HG03025 (cell line): ENCODE measurements at regions not wholly inside any gene's neighbourhood (a gene's known extent, or its start where the extent isn't known, plus 50 kb on each side); places are given as distances from the start of the nearest gene placed in this dataset.

Experiments
- ATAC-seq: cut with Tn5 transposase; IDR thresholded peaks from one replicate; pipeline ENCODE4 v1.9.1; 2021; ENCODE audit warnings: mild to moderate bottlenecking, moderate library complexity; ENCODE audit not compliant: unreplicated experiment, low FRiP score

- ATAC-seq: no peak
Measured at GRCh38 chr20:4601630-4602296, 84.5 kb upstream of the PRNP start.

GRCh38 chr20:4600308-4601014, 85.8 kb upstream of the PRNP start:
- no peak for ATAC-seq

- no peak for ATAC-seq
Measured at GRCh38 chr20:4597215-4597614, 89.0 kb upstream of the PRNP start.

- no peak for ATAC-seq
Measured at GRCh38 chr20:4593149-4593525, 93.1 kb upstream of the PRNP start.

- ATAC-seq: no peak
Measured at GRCh38 chr20:4592316-4593148, 93.7 kb upstream of the PRNP start.

GRCh38 chr20:4591975-4592315, 94.3 kb upstream of the PRNP start:
- no peak for ATAC-seq

GRCh38 chr20:4585758-4586157, 100.5 kb upstream of the PRNP start:
- no peak for ATAC-seq

DNA sequence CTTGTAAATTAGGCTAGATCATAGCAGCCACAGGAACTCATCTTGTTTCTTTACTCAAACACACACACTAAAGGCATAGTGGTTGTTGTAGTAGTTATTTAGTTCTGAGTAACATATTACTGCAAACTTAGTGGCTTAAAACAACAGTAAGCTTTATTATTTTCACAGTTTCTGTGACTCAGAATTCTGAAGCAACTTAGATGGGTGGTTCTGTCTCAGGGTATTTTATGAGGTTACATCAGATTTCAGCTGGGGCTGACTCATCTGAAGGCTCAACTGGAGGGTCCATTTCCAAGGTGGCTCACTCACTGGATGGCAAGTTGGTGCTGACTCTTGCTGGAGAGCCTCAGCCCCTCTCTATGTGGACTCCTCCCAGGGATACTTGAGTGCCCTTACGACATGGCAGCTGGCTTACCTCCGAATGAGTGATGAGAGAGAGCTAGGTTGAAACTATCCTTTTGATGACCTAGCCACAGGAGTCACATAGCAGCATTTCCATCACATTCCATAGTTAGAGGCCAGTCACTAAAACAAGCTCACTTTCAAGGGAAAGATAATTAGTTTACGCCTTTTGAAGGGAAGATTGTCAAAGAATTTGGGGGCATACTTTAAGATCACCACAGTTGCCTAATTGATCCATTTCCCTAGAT, 101.0 kb upstream of the PRNP start:
- no peak for ATAC-seq

DNA sequence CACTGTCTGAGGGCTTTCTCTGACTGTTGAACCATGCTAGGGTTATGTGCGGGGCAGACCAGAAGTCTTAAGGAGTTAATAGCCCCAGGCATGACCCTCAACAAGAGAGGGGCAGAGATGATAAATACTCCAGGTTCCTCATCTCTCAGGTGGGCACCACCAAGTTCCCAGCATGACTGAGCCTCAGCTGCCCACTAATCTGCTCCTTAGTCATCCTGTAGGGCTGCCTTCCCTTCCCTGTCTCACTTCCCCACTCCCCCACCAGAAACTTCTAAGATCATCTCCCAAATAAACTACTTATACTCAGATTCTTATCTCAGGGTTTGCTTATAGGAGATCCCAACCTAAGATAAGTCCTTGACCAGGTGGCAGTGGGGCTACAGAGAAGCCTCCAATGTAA, 101.7 kb upstream of the PRNP start:
- no peak for ATAC-seq

GRCh38 chr20:4581838-4582237, 104.4 kb upstream of the PRNP start:
- no peak for ATAC-seq

DNA sequence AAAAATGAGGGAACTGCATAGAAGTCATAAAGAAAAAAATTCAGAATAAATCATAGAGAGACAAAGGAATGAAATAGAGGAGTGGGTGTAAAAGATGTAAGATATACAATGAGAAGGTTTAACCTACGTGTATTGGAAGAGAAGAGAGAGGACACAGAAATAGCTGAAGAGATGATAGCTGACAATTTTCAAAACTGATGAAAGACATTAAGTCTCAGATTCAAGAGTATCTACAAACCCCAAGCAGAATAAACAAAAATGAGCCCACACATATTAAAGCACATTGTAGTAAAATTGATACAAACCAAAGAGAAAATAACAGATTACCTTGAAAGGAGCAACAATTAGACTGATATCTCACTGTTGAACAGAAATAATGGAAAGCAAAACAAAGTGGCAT, 107.9 kb upstream of the PRNP start:
- ATAC-seq: no peak

DNA sequence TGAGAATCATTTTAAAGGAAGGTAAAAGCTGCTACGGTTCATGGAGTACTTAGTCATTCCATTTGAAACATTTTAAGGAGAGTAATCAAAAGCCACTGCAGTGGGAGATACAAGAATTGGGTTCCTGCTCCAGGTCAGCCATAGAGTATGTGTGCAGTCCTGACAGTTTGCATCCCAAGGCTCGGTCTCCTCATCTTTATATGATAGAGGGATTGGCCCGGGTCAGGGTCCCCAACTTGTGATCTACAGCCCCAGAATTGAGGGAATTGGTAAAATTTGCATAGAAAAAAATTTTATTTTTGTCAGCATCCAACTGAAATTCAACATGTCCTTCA, 111.9 kb upstream of the PRNP start:
- no peak for ATAC-seq

- ATAC-seq: no peak
Measured at GRCh38 chr20:4573564-4574355, 112.5 kb upstream of the PRNP start.

DNA sequence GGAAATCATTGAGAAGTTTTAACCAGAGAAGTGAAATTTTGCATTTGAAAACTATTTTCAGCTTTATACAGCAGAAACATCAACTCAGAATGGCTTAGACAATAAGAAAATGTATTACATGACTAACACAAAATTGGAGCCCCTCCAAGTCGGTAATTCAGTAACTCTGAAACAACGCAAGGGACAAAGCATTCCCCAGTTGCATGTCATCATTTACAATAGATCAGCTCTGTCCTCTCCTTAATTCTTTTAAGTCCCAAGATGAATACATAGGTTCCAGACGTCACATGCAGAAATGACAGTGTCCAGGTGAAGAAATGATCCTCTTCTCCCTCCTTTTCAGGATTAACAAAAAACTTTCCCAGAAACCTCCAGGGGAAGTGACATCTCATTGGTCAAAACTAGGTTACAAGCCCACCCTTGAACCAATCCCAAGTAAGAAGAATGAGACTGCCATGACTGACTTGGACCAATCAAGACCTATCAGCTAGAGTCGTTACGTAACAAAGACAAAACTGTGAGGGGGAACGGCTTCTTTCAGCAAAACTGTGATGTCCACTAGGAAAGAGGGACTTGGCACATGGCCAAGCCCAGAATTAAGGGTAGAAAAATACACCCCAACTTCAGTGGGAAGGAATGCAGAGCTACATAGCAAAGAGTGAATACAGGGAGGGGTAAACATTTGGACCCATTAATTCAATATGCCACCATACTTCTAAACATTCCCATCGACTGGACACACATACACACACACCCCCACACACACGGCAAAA, 114.3 kb upstream of the PRNP start:
- no peak for ATAC-seq

GRCh38 chr20:4569865-4570264, 116.4 kb upstream of the PRNP start:
- ATAC-seq: no peak

- no peak for ATAC-seq
Measured at GRCh38 chr20:4569092-4569491, 117.2 kb upstream of the PRNP start.

DNA sequence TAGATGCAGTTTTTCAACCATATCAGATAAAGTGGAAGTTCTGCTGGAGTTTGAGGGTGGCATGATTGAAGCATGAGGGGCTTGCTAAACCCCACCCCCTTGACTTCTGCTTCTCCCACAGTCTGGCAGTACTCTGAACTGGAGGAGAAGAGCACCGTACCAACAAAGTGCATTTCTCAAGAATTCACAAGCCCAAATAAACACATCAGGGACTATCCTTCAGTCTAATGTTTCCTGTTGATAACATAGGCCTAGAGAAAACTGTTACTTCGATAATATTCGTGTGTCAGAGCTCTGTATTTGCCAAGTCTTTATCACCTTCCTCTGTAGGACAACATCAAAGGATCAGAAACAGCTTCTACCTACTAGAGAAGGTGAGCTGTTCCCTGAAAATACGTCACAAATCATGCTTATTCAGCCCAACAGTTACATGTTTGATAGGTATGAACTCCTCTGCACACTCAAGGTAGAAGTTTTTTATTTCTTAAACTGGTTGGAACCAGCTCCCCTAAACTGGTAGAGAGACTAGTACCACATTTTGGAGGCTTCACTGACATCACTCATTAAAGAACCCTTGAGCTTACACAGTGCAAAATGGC, 117.8 kb upstream of the PRNP start:
- ATAC-seq: no peak

DNA sequence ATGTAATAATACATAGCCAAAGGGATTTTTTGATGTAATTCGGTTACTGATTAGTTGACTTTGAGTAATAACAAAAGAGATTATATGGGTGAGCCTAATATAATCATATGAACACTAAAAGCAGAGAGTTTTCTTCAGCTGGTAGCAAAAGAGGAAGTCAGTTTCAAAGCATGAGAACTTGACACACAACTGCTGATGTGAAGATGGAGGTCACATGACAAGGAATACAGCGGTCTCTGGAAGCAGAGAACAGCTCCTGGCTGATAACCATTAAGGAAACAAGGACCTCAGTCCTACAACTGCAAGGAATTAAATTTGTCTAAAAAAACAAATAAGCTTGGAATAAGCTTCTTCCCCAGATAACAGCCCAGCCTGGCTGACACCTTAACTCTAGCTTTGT, 119.1 kb upstream of the PRNP start:
- no peak for ATAC-seq

DNA sequence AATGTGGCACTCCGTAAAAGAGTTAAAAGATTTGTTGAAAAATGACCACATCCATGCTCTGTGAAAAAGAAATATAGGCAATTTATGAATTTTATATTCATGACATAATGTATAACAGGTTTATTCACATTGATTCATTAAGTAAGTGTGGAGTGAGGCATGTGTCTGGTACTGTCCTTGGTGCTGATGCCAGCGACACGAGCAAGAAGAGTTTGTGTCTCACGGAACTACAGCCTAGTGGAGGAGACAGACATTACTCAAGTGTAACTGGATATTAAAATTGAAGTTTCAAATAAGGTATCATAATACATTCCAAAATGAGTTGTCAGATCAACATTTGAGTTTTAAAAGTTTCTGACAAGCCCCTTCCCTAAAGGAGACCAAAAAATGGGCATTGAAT, 122.7 kb upstream of the PRNP start:
- ATAC-seq: no peak
